NCI-H345 treated with DMSO at 0.1 percent for 48 hours (cell line): ENCODE measurements at regions not wholly inside any gene's neighbourhood (a gene's known extent, or its start where the extent isn't known, plus 50 kb on each side); places are given as distances from the start of the nearest gene placed in this dataset.
"Not testable (repeated sequence)": the region's sequence is repeated elsewhere in the genome, so short reads cannot be mapped to it uniquely, and the experiment has no call there.

Experiments used
- DNase-seq: peaks from one replicate; lab custom pipeline; 2025; ENCODE audit not compliant: unreplicated experiment; lab: John Stamatoyannopoulos, UW

DNA sequence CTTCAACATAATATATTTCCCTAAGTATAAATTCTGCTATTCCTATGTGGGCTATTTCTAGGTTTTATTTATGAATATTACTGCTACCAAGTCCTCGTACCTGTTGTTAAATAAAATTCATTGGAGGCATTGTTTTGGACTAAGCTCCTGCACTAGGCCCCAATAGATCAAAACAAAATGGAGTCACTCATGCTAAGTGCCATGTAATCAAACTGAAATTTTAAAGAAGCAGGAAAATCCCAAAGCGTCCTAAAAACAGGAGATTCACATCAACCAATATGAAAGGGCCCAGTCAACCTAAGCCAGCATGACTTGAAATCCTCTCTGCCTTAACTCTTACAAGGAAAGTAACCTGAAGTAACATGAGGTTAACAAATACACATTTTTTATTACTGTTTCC is 743.2 kb downstream of the TRAM1L1 start:
- DNase-seq, result no peak

- DNase-seq, result no peak
These were observed 752.9 kb downstream of the TRAM1L1 start for GRCh38 chr4:116332508-116332907.

DNA sequence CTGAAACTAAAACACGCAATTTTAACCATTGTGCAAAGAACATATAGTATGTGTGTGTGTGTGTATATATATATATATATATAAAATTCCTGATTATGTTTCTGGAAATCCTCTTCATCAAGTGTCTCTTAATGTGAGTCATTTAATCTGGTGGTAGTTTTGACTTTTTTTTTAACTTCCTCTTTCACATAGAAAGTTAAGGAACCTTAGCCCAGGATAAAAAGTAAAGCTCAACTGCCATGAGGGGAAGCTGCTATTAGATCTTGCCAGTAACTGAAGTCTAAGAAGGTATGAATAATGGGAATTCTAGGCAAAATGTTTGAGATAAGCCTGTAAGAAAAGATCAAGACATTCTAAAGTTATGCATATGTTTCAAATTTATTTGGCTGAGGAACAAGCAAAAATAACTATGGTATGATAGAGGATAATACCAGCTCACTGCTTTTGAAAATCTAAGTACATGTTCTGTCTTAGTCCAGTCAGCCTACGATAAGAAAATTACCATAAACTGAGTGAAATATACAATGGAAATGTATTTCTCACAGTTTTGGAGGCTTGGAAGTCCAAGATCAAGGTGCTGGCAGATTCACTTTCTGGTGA is 757.0 kb downstream of the TRAM1L1 start:
- no peak for DNase-seq

DNA sequence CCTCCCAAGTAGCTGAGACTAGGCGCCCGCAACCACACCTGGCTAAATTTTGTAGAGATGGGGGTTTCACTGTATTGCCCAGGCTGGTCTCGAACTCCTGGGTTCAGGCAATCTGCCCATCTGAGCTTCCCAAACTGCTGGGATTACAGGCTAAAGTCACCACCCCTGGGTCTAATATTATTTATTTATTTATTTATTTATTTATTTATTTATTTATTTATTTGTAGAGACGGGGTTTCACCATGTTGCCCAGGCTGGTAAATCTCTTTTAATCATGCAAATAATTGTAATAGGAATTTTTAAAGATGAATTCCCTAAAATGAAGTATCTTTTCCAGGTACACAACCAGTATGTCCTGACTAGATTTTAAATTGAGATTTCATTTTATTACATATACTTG is 761.8 kb downstream of the TRAM1L1 start:
- no peak for DNase-seq

DNA sequence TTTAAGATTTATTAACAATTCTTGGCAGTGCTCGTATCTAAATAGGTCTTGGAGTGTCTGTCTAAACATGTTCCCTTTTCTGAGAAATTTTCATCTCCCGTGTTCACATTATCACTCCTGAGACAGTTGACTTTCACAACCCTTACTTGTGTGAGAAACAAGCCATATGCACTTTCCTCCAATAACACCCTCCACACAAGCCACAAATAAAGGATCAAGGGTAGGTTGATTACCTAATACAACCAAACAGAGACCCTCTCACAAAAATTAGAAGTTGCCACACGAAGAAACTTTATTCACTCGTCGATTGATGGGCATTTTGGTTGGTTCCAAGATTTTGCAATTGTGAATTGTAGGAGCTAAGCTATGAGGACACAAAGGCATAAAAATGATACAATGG is 763.9 kb downstream of the TRAM1L1 start:
- DNase-seq, result no peak

DNA sequence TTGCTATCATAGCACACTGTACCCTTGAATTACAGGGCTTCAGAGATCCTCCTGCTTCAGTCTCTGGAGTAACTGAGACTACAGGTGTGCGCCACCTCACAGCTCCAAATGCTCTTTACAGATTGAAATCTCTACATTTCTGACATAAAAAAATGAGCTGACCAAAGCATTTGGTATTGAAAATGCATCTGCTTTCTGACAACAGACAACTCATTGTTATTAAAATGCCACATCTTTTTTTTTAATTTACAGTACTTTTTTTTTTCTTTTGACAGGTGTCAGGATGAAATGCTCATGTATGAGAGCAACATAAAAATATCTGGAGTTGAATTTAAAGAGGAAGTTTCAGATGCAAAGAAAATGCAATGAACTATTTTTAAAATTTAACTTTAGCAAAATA is 764.5 kb downstream of the TRAM1L1 start:
- no peak for DNase-seq

GRCh38 chr4:116303736-116304188 is 781.6 kb downstream of the TRAM1L1 start:
- DNase-seq, result no peak

- DNase-seq, result no peak
These were observed 782.2 kb downstream of the TRAM1L1 start for GRCh38 chr4:116302990-116303735.

DNA sequence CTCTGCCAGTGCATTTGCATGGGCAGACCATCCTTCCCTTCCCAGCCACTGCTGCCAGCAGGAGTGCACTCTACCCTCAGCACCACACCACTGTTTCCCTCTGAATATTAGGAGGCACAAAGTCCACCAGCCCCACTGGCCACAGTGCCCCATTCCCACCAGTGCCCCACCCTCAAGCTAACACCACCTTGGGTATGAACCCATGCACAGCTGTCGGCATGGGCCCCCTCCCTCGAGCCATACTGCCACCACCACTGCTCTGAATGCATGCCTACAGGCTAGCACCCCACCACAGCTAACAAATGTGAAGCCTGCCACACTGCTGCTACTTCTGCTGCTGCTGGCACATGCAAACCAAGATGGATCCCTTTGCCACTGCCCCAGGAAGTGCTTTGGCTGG is 810.4 kb downstream of the TRAM1L1 start:
- DNase-seq, result no peak

GRCh38 chr4:116272336-116272735 is 813.0 kb downstream of the TRAM1L1 start:
- DNase-seq, result no peak

DNA sequence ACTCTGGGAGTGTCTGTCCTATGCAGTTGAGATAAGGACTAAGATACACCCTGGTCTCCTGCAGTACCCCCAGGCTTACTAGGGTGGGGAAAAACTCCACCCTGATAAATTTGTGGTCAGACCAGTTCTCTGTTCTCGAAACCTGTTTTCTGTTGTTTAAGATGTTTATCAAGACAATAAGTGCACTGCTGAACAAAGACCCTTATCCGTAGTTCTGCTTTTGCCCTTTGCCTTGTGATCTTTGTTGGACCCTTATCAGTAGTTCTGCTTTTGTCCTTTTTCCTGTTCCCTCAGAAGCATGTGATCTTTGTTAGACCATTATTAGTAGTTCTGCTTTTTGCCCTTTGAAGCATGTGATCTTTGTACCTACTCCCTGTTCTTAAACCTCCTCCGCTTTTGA is 824.4 kb downstream of the TRAM1L1 start:
- DNase-seq, result not testable (repeated sequence)

DNA sequence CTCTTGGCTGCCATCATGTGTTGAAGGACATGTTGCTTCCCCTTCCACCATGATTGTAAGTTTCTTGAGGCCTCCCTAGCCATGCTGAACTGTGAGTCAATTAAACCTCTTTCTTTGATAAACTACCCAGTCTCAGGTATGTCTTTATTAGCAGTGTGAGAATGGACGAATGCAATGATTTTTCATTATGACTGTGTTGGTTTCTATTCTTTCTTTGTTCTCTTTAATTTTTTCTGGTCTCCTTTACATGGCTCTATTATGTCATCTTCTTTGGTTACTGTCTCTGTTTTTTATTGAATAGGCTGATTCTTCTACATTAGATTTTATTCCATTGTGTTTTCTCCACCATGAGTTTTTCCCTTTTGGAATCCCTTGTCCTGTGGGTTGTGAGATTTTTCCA is 840.6 kb downstream of the TRAM1L1 start:
- no peak for DNase-seq

GRCh38 chr4:116243431-116243830 is 841.9 kb downstream of the TRAM1L1 start:
- no peak for DNase-seq

DNA sequence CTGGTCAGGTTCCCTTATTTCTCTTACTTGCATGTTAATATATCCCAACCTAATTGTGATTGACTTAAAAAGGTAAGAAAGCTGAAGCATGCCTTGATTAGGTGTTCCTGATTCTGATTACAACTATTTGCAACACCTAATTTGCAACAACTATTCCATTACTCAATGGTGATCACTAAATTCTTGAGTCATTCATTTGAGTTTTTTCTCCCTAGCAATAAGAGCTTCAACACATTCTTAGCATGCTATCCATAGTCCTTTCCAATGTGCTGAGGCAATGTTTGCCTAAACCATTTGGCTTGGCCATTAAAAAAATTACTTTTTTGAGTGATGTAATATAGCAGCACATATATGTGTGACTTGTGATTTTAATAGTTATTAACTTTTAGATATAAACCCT is 851.4 kb downstream of the TRAM1L1 start:
- no peak for DNase-seq

- not testable (repeated sequence) for DNase-seq
These were observed 853.4 kb downstream of the TRAM1L1 start for GRCh38 chr4:116231999-116232398.

GRCh38 chr4:116229420-116229819 is 856.0 kb downstream of the TRAM1L1 start:
- no peak for DNase-seq

DNA sequence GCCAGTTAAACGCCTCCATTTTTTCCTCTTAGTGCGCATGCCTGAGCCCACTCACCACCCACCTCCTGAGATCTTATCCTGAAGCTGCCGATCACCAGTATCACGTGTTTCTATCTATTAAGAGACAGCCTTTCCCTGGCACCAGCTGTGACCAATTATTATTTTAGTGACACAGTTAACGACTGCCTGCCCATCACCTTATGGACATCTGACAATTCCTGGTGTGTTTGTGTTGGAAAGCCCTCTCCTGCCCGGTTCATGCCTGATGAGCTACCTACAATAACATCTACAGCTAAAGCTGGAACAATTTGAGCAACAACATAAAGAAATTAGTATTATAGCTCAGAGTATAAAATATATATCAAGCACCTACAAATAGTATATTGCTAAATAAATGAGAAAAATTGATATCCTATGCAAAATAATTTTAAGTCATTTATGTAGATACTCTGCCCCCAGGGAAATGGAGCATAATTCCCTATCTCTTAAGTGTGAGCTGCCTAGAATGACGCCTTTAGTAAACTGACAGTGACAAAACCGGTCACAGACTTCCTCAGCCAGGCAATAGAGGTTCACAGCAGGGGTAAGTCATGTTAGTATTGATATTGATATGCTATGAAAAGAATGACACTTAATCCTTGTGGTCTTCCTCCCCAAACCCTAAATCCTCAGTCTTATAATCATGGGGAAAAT is 862.2 kb downstream of the TRAM1L1 start:
- DNase-seq, result no peak

DNA sequence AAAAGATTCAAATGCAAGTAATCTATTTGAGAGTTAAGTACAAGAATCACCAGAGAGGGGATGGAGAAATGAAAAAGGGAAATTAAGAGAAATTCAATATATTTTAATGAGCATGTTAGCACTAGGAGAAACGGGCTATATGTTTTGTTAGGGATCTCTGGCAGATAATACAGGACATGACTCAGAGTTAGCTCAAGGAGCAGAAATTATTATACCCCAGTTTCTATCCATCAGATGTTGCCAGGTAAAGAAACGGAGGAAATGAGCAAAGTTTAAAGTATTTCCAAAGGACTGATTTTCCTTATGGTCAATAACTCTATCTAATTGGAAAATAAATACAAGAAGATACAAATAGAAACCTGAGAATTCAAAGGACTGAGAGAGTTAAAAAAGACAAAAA is 867.6 kb downstream of the TRAM1L1 start:
- no peak for DNase-seq

GRCh38 chr4:116215622-116216021 is 869.8 kb downstream of the TRAM1L1 start:
- no peak for DNase-seq

DNA sequence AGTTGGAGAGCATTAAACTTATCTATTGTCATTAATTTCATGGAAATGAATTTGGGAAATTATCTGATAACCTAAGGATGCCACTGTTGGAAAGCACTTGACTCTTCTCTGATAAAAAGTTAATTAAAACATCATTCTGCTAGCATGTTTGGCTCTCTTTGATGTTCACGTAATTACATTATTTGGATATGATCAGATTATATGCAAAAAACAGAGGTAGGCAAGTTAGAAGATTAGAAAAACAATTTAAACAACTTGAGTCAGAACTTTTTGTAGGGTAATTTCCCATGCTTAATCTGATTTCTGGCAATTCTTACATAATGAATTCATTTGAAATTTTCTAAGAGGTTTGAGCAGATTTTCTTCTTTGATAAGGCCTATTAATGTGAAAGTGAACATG is 882.9 kb downstream of the TRAM1L1 start:
- no peak for DNase-seq

DNA sequence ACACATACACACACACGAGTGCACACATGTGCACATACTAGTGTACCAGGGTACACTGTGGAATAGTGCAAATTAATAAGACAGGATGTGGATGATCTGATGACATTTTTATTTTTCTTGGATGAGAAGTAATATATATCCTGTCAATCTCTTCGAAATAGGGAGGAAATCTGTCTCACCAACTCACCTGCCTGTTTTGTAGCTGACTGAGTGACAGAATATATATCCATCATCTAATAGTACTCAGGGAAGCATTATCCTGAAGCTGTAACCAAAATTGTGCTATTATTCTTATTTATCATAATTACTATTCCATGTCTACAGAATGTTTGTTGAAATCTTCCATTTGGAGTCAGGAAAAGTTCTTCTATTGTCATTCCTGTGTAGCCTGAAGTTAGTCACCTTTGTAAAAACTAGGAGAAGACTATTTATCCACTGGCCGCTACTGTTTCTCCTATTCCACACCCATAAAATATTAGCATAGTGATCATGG is 888.0 kb downstream of the TRAM1L1 start:
- DNase-seq, result no peak

- DNase-seq, result no peak
These were observed 902.1 kb downstream of the TRAM1L1 start for GRCh38 chr4:116183241-116183640.
